GM23338 (cell line): ENCODE measurements at regions not wholly inside any gene's neighbourhood (a gene's known extent, or its start where the extent isn't known, plus 50 kb on each side); places are given as distances from the start of the nearest gene placed in this dataset.

ENCODE experiments used
- ATAC-seq: fragments of 200-7000 bp; cut with Tn5 transposase; 3 replicates; pipeline ENCODE4 v1.9.1; 2020
- DNase-seq: peaks from one replicate; pipeline ENCODE4 v3.0.0-alpha.2; 2015; ENCODE audit warnings: low spot score
- H2AFZ ChIP-seq: fragments of 200-600 bp; sonication (generic); 2 replicates; pipeline ENCODE4 v1.8.0; 2016; ENCODE audit warnings: antibody characterized with exemption, mild to moderate bottlenecking, moderate library complexity
- H3F3A ChIP-seq: fragments of 200-600 bp; sonication (generic); replicated peaks from 2 replicates; pipeline ENCODE4 v1.8.0; 2017; ENCODE audit warnings: antibody characterized with exemption, mixed run types, low read depth
- H3K27ac ChIP-seq: fragments of 200-600 bp; sonication (generic); 2 replicates; pipeline ENCODE4 v1.6.1; 2016; ENCODE audit warnings: low read depth
- H3K27me3 ChIP-seq: fragments of 200-600 bp; sonication (generic); 2 replicates; pipeline ENCODE4 v1.8.0; 2016; ENCODE audit warnings: mild to moderate bottlenecking, mixed run types, moderate library complexity; ENCODE audit not compliant: insufficient read depth
- H3K36me3 ChIP-seq: fragments of 200-600 bp; sonication (generic); 2 replicates; pipeline ENCODE4 v1.8.0; 2016; ENCODE audit warnings: mild to moderate bottlenecking; ENCODE audit not compliant: insufficient read depth
- H3K4me1 ChIP-seq: fragments of 200-600 bp; sonication (generic); 2 replicates; pipeline ENCODE4 v1.8.0; 2016; ENCODE audit warnings: mild to moderate bottlenecking, moderate library complexity; ENCODE audit not compliant: insufficient read depth
- H3K4me2 ChIP-seq: fragments of 200-600 bp; sonication (generic); 2 replicates; pipeline ENCODE4 v1.7.1; 2017; ENCODE audit warnings: mixed run types
- H3K4me3 ChIP-seq: fragments of 200-600 bp; sonication (generic); 2 replicates; pipeline ENCODE4 v1.6.1; 2016; ENCODE audit warnings: mixed run types
- H3K79me2 ChIP-seq: fragments of 200-600 bp; sonication (generic); replicated peaks from 2 replicates; pipeline ENCODE4 v1.8.0; 2017; ENCODE audit warnings: mild to moderate bottlenecking; ENCODE audit not compliant: insufficient read depth
- H3K9me2 ChIP-seq: fragments of 200-600 bp; sonication (generic); 2 replicates; pipeline ENCODE4 v1.8.0; 2017; ENCODE audit not compliant: insufficient read depth
- H4K20me1 ChIP-seq: fragments of 200-600 bp; sonication (generic); replicated peaks from 2 replicates; pipeline ENCODE4 v1.8.0; 2017; ENCODE audit warnings: mild to moderate bottlenecking; ENCODE audit not compliant: insufficient read depth
- H3K27ac Mint-ChIP-seq: 2 replicates; pipeline ENCODE4 v1.8.0; 2020; ENCODE audit warnings: inconsistent platforms, mild to moderate bottlenecking, moderate library complexity, mixed read lengths
- H3K27me3 Mint-ChIP-seq: 3 replicates; pipeline ENCODE4 v1.8.0; 2022; ENCODE audit warnings: low read depth, mild to moderate bottlenecking, moderate library complexity, mixed read lengths, inconsistent platforms; ENCODE audit not compliant: insufficient read depth, poor library complexity
- H3K36me3 Mint-ChIP-seq: 3 replicates; pipeline ENCODE4 v1.8.0; 2021; ENCODE audit warnings: low read depth, mild to moderate bottlenecking, inconsistent platforms, moderate library complexity, mixed read lengths
- H3K4me1 Mint-ChIP-seq: 3 replicates; pipeline ENCODE4 v1.8.0; 2020; ENCODE audit warnings: mild to moderate bottlenecking, inconsistent platforms, mixed read lengths
- H3K4me3 Mint-ChIP-seq: 3 replicates; pipeline ENCODE4 v1.8.0; 2021; ENCODE audit warnings: moderate library complexity, mild to moderate bottlenecking, inconsistent platforms, mixed read lengths
- H3K9me3 Mint-ChIP-seq: 3 replicates; pipeline ENCODE4 v1.8.0; 2020; ENCODE audit warnings: moderate library complexity, mild to moderate bottlenecking, inconsistent platforms, mixed read lengths
- CREB1 ChIP-seq: fragments of 250-450 bp; sonication (Bioruptor Pico); IDR thresholded peaks from 2 replicates; pipeline ENCODE4 v1.5.0; 2020; ENCODE audit warnings: low read depth, mild to moderate bottlenecking, moderate library complexity
- JUNB ChIP-seq: IDR thresholded peaks from one replicate; pipeline ENCODE4 v1.6.1; 2016; ENCODE audit warnings: antibody characterized with exemption; ENCODE audit not compliant: unreplicated experiment
- STAT1 ChIP-seq: IDR thresholded peaks from one replicate; pipeline ENCODE4 v1.6.1; 2016; ENCODE audit warnings: antibody characterized with exemption; ENCODE audit not compliant: unreplicated experiment
- ZNF114 ChIP-seq: fragments of 250-450 bp; sonication (Bioruptor Pico); IDR thresholded peaks from 2 replicates; pipeline ENCODE4 v1.5.0; 2020; ENCODE audit warnings: mild to moderate bottlenecking, moderate library complexity
- ZNF331 ChIP-seq: fragments of 250-450 bp; sonication (Bioruptor Pico); IDR thresholded peaks from 2 replicates; pipeline ENCODE4 v1.5.0; 2020; ENCODE audit warnings: low read depth, mild to moderate bottlenecking, moderate library complexity
- TF ChIP-seq, protein P1 (sequence below), 2 experiments: fragments of 200-600 bp in 1 of 2; sonication (generic) in 1 of 2; conservative IDR thresholded peaks; 2 replicates each; pipeline versions ENCODE4 v1.5.1 to v1.6.1; 2016 to 2017; ENCODE audit warnings: antibody characterized with exemption in 2 of 2, low read depth in 2 of 2, mild to moderate bottlenecking in 2 of 2, moderate library complexity in 1 of 2
- TF ChIP-seq, protein P2 (sequence below): IDR thresholded peaks from one replicate; pipeline ENCODE4 v1.6.1; 2018; ENCODE audit warnings: antibody characterized with exemption; ENCODE audit not compliant: unreplicated experiment
- TF ChIP-seq, protein P3 (sequence below): fragments of 250-450 bp; sonication (Bioruptor Pico); IDR thresholded peaks from 2 replicates; pipeline ENCODE4 v1.5.0; 2020; ENCODE audit warnings: mild to moderate bottlenecking, moderate library complexity

DNA sequence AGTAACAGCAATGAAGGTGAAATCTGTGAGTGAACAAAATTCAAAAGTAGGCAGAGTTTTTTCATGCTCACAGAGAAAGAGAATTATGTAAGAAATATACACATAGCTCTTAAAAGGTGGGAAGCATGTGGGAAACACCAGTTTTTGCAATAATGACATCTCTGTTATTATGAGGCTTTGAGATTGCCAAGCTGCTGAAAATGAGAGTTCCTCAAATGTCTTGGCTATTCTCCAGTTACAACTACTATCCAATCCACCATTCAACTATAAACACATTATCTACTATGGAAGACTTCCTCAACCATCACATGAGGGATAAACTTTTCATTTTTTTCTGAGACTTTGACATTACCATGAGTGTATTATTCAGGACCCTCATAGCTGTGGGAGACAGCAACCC, 420.8 kb upstream of the ACTBL2 start (continued):
- TF ChIP-seq ZNF331 (CRISPR knock-in tag) = no peak
- TF ChIP-seq, protein P1, sequence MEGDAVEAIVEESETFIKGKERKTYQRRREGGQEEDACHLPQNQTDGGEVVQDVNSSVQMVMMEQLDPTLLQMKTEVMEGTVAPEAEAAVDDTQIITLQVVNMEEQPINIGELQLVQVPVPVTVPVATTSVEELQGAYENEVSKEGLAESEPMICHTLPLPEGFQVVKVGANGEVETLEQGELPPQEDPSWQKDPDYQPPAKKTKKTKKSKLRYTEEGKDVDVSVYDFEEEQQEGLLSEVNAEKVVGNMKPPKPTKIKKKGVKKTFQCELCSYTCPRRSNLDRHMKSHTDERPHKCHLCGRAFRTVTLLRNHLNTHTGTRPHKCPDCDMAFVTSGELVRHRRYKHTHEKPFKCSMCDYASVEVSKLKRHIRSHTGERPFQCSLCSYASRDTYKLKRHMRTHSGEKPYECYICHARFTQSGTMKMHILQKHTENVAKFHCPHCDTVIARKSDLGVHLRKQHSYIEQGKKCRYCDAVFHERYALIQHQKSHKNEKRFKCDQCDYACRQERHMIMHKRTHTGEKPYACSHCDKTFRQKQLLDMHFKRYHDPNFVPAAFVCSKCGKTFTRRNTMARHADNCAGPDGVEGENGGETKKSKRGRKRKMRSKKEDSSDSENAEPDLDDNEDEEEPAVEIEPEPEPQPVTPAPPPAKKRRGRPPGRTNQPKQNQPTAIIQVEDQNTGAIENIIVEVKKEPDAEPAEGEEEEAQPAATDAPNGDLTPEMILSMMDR (conservative IDR thresholded peaks at IDR 0.05; ENCODE audit: low read depth in 2 of 2) = no peak
- no peak for TF ChIP-seq ZNF114 (CRISPR knock-in tag)
- no peak for TF ChIP-seq STAT1

DNA sequence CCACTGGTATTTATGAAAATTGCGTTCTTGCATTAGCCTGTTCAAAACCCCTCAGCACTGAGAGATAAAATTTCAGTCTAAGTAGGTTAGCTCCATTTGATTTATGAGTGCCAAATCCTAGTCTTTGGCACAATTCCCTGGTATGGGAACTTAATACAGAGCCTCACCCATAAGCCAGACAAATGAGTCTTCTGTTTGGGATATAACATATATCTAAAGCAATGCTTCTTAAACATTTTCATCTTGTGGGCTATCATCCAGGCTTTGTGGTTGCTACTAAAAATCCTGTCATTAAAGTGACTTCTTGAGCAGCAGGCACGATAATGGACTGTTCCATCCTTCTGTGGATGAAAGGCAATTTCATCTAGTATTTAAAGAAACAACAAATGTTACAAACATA, 419.5 kb upstream of the ACTBL2 start:
- no peaks in the 10 kb centered on the region; the same call in 1 of the 2 replicates for H3K4me1 ChIP-seq
- H3K27ac ChIP-seq = no peak overlapping the region
- no peaks in the 10 kb centered on the region for H3K79me2 ChIP-seq
- Mint-ChIP-seq H3K4me1 (no peaks in the 10 kb centered on the region; the same call in 2 of the 3 replicates), H3K4me3 (no peak overlapping the region), H3K36me3 (no peaks in the 10 kb centered on the region), H3K27ac (no peak overlapping the region), H3K9me3 (no peaks in the 10 kb centered on the region), H3K27me3 (no peaks in the 10 kb centered on the region)
- ATAC-seq = no peak
- DNase-seq = no peak
- H4K20me1 ChIP-seq = no peaks in the 10 kb centered on the region
- H2AFZ ChIP-seq = no peak overlapping the region
- H3K9me2 ChIP-seq = 0 out of 2 replicates have a peak, but pooled peaks cover 4% of the 10 kb centered on the region
- H3K4me2 ChIP-seq = no peak overlapping the region
- H3K4me3 ChIP-seq = no peak overlapping the region
- TF ChIP-seq CREB1 (CRISPR knock-in tag) (no peak), JUNB (no peak)
- TF ChIP-seq, protein P2, sequence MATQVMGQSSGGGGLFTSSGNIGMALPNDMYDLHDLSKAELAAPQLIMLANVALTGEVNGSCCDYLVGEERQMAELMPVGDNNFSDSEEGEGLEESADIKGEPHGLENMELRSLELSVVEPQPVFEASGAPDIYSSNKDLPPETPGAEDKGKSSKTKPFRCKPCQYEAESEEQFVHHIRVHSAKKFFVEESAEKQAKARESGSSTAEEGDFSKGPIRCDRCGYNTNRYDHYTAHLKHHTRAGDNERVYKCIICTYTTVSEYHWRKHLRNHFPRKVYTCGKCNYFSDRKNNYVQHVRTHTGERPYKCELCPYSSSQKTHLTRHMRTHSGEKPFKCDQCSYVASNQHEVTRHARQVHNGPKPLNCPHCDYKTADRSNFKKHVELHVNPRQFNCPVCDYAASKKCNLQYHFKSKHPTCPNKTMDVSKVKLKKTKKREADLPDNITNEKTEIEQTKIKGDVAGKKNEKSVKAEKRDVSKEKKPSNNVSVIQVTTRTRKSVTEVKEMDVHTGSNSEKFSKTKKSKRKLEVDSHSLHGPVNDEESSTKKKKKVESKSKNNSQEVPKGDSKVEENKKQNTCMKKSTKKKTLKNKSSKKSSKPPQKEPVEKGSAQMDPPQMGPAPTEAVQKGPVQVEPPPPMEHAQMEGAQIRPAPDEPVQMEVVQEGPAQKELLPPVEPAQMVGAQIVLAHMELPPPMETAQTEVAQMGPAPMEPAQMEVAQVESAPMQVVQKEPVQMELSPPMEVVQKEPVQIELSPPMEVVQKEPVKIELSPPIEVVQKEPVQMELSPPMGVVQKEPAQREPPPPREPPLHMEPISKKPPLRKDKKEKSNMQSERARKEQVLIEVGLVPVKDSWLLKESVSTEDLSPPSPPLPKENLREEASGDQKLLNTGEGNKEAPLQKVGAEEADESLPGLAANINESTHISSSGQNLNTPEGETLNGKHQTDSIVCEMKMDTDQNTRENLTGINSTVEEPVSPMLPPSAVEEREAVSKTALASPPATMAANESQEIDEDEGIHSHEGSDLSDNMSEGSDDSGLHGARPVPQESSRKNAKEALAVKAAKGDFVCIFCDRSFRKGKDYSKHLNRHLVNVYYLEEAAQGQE = no peak
- no peaks in the 10 kb centered on the region for H3F3A ChIP-seq
- no peaks in the 10 kb centered on the region for H3K27me3 ChIP-seq
- H3K36me3 ChIP-seq = no peaks in the 10 kb centered on the region

DNA sequence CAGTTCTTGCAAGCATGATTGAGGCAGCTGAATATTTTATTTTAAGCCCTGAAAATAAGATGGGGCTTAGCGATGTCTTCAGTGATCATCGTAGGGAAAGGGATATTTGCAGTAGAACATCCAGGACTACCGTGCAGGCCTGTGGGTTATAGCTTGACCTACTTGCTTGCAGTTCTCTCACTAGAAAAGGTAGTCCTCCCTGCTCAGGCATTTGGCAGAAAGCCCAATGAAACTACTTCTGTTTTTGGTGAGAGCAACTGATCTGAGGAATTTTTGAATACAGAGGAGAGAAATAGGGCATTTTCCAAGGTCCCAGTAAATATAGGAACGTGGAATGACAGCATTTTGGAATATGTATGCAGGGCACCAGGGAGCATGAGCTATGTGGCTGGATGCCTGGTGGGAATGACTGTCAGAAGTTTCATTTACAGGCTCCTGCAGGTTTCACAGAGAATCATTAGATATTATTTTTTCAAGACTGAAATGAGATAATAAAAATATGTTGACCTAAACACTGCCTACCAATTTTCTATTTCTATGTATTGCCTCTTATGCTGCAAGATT, 417.9 kb upstream of the ACTBL2 start:
- H3K36me3 ChIP-seq = no peaks in the 10 kb centered on the region
- TF ChIP-seq, protein P3, sequence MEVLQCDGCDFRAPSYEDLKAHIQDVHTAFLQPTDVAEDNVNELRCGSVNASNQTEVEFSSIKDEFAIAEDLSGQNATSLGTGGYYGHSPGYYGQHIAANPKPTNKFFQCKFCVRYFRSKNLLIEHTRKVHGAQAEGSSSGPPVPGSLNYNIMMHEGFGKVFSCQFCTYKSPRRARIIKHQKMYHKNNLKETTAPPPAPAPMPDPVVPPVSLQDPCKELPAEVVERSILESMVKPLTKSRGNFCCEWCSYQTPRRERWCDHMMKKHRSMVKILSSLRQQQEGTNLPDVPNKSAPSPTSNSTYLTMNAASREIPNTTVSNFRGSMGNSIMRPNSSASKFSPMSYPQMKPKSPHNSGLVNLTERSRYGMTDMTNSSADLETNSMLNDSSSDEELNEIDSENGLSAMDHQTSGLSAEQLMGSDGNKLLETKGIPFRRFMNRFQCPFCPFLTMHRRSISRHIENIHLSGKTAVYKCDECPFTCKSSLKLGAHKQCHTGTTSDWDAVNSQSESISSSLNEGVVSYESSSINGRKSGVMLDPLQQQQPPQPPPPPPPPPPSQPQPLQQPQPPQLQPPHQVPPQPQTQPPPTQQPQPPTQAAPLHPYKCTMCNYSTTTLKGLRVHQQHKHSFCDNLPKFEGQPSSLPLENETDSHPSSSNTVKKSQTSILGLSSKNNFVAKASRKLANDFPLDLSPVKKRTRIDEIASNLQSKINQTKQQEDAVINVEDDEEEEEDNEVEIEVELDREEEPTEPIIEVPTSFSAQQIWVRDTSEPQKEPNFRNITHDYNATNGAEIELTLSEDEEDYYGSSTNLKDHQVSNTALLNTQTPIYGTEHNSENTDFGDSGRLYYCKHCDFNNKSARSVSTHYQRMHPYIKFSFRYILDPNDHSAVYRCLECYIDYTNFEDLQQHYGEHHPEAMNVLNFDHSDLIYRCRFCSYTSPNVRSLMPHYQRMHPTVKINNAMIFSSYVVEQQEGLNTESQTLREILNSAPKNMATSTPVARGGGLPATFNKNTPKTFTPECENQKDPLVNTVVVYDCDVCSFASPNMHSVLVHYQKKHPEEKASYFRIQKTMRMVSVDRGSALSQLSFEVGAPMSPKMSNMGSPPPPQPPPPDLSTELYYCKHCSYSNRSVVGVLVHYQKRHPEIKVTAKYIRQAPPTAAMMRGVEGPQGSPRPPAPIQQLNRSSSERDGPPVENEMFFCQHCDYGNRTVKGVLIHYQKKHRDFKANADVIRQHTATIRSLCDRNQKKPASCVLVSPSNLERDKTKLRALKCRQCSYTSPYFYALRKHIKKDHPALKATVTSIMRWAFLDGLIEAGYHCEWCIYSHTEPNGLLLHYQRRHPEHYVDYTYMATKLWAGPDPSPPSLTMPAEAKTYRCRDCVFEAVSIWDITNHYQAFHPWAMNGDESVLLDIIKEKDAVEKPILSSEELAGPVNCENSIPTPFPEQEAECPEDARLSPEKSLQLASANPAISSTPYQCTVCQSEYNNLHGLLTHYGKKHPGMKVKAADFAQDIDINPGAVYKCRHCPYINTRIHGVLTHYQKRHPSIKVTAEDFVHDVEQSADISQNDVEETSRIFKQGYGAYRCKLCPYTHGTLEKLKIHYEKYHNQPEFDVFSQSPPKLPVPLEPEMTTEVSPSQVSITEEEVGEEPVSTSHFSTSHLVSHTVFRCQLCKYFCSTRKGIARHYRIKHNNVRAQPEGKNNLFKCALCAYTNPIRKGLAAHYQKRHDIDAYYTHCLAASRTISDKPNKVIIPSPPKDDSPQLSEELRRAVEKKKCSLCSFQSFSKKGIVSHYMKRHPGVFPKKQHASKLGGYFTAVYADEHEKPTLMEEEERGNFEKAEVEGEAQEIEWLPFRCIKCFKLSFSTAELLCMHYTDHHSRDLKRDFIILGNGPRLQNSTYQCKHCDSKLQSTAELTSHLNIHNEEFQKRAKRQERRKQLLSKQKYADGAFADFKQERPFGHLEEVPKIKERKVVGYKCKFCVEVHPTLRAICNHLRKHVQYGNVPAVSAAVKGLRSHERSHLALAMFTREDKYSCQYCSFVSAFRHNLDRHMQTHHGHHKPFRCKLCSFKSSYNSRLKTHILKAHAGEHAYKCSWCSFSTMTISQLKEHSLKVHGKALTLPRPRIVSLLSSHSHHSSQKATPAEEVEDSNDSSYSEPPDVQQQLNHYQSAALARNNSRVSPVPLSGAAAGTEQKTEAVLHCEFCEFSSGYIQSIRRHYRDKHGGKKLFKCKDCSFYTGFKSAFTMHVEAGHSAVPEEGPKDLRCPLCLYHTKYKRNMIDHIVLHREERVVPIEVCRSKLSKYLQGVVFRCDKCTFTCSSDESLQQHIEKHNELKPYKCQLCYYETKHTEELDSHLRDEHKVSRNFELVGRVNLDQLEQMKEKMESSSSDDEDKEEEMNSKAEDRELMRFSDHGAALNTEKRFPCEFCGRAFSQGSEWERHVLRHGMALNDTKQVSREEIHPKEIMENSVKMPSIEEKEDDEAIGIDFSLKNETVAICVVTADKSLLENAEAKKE = no peak

More for the DNA sequence above, 417.9 kb upstream of the ACTBL2 start:
- Mint-ChIP-seq H3K27ac (no peak overlapping the region), H3K27me3 (no peaks in the 10 kb centered on the region), H3K9me3 (no peaks in the 10 kb centered on the region), H3K4me3 (no peak overlapping the region), H3K36me3 (no peaks in the 10 kb centered on the region), H3K4me1 (no peaks in the 10 kb centered on the region)
- ATAC-seq (no peak), DNase-seq (no peak)
- H3F3A ChIP-seq = no peaks in the 10 kb centered on the region
- H3K27ac ChIP-seq = no peak overlapping the region
- H3K4me2 ChIP-seq = no peak overlapping the region
- no peaks in the 10 kb centered on the region for H3K4me1 ChIP-seq
- 0 out of 2 replicates have a peak, but pooled peaks cover 4% of the 10 kb centered on the region for H3K9me2 ChIP-seq
- H2AFZ ChIP-seq = no peak overlapping the region
- no peak overlapping the region for H3K4me3 ChIP-seq
- H3K27me3 ChIP-seq = no peaks in the 10 kb centered on the region
- H4K20me1 ChIP-seq = no peaks in the 10 kb centered on the region
- no peaks in the 10 kb centered on the region for H3K79me2 ChIP-seq
